ENCODE measurements at regions not wholly inside any gene's neighbourhood (a gene's known extent, or its start where the extent isn't known, plus 50 kb on each side); places are given as distances from the start of the nearest gene placed in this dataset.
A peak's percentile ranks its signal among the peaks of the same experiment; 100 is the strongest.

DNA sequence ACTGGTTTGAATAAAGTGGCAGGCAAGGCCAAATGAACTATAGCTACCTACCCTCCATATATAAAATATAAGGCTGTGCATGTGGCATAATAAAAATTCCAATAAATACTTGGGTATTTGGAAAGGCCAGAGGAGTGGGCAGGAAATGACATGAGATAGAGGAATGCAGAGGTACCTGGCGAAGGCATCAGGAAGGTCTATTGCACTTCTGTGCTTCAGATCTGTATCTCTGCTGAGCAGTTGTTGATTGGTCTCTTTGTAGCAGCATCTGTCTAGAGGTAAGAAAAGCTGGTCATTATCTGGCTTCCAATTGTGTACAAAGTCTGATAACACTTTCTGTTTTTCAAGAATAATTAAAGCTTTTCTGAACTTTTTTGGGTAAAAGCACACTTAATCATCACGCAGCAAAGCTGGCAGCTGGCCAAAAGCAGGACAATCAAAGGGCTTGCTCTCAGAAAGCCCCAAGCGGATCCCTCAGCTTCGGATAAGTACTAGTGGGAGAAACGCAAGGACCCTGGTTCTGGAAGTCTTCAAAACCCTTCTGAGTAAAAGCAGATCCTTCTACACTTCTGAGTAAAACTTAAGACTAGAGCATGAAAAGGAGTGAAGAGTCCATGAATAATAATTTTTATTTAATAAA lies 120.1 kb upstream of the TCF21 start:
- H3K14ac ChIP-seq (replicated peaks; ENCODE audit: low read depth, low read length), result no peak overlapping the region; the same call in 1 of the 2 replicates
- no peak for DNase-seq
- in situ Hi-C loops (cut with MboI; ENCODE audit: low sequenced_read_pairs), result no loop called here
- no peak overlapping the region for H3K4me3 ChIP-seq (ENCODE audit: insufficient read depth, low read depth, low read length)
- intact Hi-C loops (cut with micrococcal nuclease), result loop anchor here (10.0 kb wide), 1 partner anchor 126 kb away; no protein-coding TSS in a partner anchor
- H2BK20ac ChIP-seq (ENCODE audit: low read depth, low read length), result no peak overlapping the region
- no peaks in the 10 kb centered on the region for H3K36me3 ChIP-seq (ENCODE audit: control insufficient read depth, insufficient read depth, low read length)
- no peak overlapping the region for H4K91ac ChIP-seq (ENCODE audit: insufficient read depth, low read depth, low read length)
- dilution Hi-C loops (cut with HindIII; ENCODE audit: low sequenced_read_pairs, unreplicated experiment), result no loop called here
- no peak overlapping the region for H3K4me2 ChIP-seq (ENCODE audit: low read depth, low read length)
- H2BK5ac ChIP-seq (ENCODE audit: low read depth, low read length, poor library complexity, severe bottlenecking), result no peak overlapping the region
- 0 out of 2 replicates have a peak overlapping the region, but pooled peaks have one; percentile 61 for H3K4ac ChIP-seq (ENCODE audit: low read depth, low read length)
- H3K9me1 ChIP-seq (ENCODE audit: insufficient read depth, low read length), result peaks cover 10% of the 10 kb centered on the region
- TF ChIP-seq MXI1 (IDR thresholded peaks at IDR 0.05; ENCODE audit: borderline replicate concordance, low read depth, low read length), result no peak
- TF ChIP-seq SMC3 (IDR thresholded peaks at IDR 0.05; ENCODE audit: low read depth, low read length), result no peak
- TF ChIP-seq, protein P1, sequence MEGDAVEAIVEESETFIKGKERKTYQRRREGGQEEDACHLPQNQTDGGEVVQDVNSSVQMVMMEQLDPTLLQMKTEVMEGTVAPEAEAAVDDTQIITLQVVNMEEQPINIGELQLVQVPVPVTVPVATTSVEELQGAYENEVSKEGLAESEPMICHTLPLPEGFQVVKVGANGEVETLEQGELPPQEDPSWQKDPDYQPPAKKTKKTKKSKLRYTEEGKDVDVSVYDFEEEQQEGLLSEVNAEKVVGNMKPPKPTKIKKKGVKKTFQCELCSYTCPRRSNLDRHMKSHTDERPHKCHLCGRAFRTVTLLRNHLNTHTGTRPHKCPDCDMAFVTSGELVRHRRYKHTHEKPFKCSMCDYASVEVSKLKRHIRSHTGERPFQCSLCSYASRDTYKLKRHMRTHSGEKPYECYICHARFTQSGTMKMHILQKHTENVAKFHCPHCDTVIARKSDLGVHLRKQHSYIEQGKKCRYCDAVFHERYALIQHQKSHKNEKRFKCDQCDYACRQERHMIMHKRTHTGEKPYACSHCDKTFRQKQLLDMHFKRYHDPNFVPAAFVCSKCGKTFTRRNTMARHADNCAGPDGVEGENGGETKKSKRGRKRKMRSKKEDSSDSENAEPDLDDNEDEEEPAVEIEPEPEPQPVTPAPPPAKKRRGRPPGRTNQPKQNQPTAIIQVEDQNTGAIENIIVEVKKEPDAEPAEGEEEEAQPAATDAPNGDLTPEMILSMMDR (conservative IDR thresholded peaks at IDR 0.05; ENCODE audit: low read depth, low read length), result no peak
- TF ChIP-seq MAZ (IDR thresholded peaks at IDR 0.05; ENCODE audit: borderline replicate concordance, low read depth, low read length), result no peak
- no peak for TF ChIP-seq RFX5 (IDR thresholded peaks at IDR 0.05; ENCODE audit: low read depth, low read length)
- TF ChIP-seq NFE2L2 (IDR thresholded peaks at IDR 0.05; ENCODE audit: low read depth, low read length), result no peak
- TF ChIP-seq POLR2A (IDR thresholded peaks at IDR 0.05; ENCODE audit: low read depth, low read length), result no peak
- TF ChIP-seq RAD21 (IDR thresholded peaks at IDR 0.05; ENCODE audit: low read length), result no peak
- no peak for TF ChIP-seq RCOR1 (IDR thresholded peaks at IDR 0.05; ENCODE audit: insufficient replicate concordance, low read length)
- TF ChIP-seq, protein P2, sequence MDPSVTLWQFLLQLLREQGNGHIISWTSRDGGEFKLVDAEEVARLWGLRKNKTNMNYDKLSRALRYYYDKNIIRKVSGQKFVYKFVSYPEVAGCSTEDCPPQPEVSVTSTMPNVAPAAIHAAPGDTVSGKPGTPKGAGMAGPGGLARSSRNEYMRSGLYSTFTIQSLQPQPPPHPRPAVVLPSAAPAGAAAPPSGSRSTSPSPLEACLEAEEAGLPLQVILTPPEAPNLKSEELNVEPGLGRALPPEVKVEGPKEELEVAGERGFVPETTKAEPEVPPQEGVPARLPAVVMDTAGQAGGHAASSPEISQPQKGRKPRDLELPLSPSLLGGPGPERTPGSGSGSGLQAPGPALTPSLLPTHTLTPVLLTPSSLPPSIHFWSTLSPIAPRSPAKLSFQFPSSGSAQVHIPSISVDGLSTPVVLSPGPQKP (IDR thresholded peaks at IDR 0.05; ENCODE audit: borderline replicate concordance, low read depth, low read length), result no peak
- no peak overlapping the region for H3K23ac ChIP-seq (ENCODE audit: low read depth, low read length)
- H2AK5ac ChIP-seq (ENCODE audit: low read depth, low read length), result peak overlapping the region; percentile 86; the same call in 1 of the 2 replicates
- no peak overlapping the region for H2AFZ ChIP-seq (replicated peaks; ENCODE audit: low read length, poor library complexity)
- no peak overlapping the region for H2AK9ac ChIP-seq (replicated peaks; ENCODE audit: low read depth, low read length, poor library complexity)
- ChIA-PET CTCF (no interaction called here), POLR2A (ENCODE audit: unreplicated experiment) (no interaction called here)
- no TSS peak for BruUV-seq (replicated peaks)
- H3K79me1 ChIP-seq (ENCODE audit: low read depth in 1 of 2, low read length in 2 of 2), result no peaks in the 10 kb centered on the region
- no peak overlapping the region for H2BK120ac ChIP-seq (ENCODE audit: low read depth, low read length)
- H3K27ac ChIP-seq (ENCODE audit: insufficient read depth, low read length), result no peak overlapping the region
- no peak overlapping the region; the same call in 2 of the 3 replicates for H2BK15ac ChIP-seq (ENCODE audit: low read depth, low read length)
- H3K56ac ChIP-seq (ENCODE audit: extremely low read depth, insufficient read depth, low read length), result no peak overlapping the region
- H3K4me1 ChIP-seq (ENCODE audit: control insufficient read depth, insufficient read depth, low read length), result peaks cover 16% of the 10 kb centered on the region
- H3K9ac ChIP-seq (ENCODE audit: low read depth, low read length), result no peak overlapping the region
- peak overlapping the region; percentile 73; the same call in 1 of the 2 replicates for H4K5ac ChIP-seq (ENCODE audit: low read depth, low read length)
- peak overlapping the region; percentile 79; the same call in 1 of the 2 replicates for H3K18ac ChIP-seq (ENCODE audit: low read depth, low read length)
- H4K20me1 ChIP-seq (ENCODE audit: insufficient read depth, low read length), result no peaks in the 10 kb centered on the region
- WGBS, 2 experiments (ENCODE audit: extremely low coverage in 2 of 2, insufficient read length in 1 of 2), result no CpG with 5 or more reads among the region's 5 CpGs
- H3K9me3 ChIP-seq (ENCODE audit: control insufficient read depth, insufficient read depth, low read length), result no peaks in the 10 kb centered on the region
- no peaks in the 10 kb centered on the region for H3K27me3 ChIP-seq (ENCODE audit: control insufficient read depth, insufficient read depth, low read length)
- peak overlapping the region in 1 of 2 experiments; percentile 44; a peak in 1 of 4 replicates for H4K8ac ChIP-seq (ENCODE audit: low read depth in 2 of 2, low read length in 2 of 2)
- ATAC-seq (ENCODE audit: low read depth), result no peak

Measured in IMR-90 (cell line).